GM13977 (cell line): ENCODE measurements at regions not wholly inside any gene's neighbourhood (a gene's known extent, or its start where the extent isn't known, plus 50 kb on each side); places are given as distances from the start of the nearest gene placed in this dataset.

Source experiments
- DNase-seq: peaks from one replicate; pipeline ENCODE4 v3.0.0; 2012; ENCODE audit warnings: low spot score
- in situ Hi-C: fragments of 300-500 bp; cut with MboI; formaldehyde crosslinking; loops from one replicate; pipeline ENCODE4 v1.12.0; 2022; ENCODE audit warnings: low sequenced_read_pairs, low pct_unique_long_range_greater_than_20kb, mixed read lengths, inconsistent platforms; ENCODE audit not compliant: unreplicated experiment
- TF ChIP-seq, protein P1 (sequence below): IDR thresholded peaks from 2 replicates; pipeline ENCODE4 v1.5.1; 2012; ENCODE audit warnings: mild to moderate bottlenecking, control low read depth; ENCODE audit not compliant: insufficient read depth; ENCODE audit errors: extremely low read depth, missing control alignments

- TF ChIP-seq, protein P1, sequence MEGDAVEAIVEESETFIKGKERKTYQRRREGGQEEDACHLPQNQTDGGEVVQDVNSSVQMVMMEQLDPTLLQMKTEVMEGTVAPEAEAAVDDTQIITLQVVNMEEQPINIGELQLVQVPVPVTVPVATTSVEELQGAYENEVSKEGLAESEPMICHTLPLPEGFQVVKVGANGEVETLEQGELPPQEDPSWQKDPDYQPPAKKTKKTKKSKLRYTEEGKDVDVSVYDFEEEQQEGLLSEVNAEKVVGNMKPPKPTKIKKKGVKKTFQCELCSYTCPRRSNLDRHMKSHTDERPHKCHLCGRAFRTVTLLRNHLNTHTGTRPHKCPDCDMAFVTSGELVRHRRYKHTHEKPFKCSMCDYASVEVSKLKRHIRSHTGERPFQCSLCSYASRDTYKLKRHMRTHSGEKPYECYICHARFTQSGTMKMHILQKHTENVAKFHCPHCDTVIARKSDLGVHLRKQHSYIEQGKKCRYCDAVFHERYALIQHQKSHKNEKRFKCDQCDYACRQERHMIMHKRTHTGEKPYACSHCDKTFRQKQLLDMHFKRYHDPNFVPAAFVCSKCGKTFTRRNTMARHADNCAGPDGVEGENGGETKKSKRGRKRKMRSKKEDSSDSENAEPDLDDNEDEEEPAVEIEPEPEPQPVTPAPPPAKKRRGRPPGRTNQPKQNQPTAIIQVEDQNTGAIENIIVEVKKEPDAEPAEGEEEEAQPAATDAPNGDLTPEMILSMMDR = no peak
- no peak for DNase-seq
- in situ Hi-C loops = no loop called here
Measured at GRCh38 chr10:32150532-32151101, 94.4 kb upstream of the KIF5B start.

- TF ChIP-seq, protein P1 = no peak
- in situ Hi-C loops = no loop called here
- peak; percentile 82 for DNase-seq
Measured at GRCh38 chr10:32149252-32149955, 93.2 kb upstream of the KIF5B start.

DNA sequence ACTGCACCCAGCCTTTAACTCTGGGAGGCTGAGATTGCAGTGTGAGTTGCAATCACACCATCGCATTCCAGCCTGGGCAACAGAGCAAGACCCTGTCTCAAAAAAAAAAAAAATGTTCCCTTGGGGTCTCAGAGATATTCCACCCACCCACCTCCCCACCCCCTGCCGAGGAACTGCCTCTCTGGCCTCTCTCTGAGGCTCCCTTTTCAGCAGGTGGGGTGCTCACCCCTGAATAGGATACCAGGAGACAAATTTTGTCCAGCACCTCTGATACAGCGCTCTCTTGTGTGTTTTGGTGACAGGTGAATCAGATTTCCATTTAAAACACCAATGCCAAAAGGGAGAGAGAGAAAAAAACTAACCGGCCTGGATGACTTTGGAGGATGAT is 92.6 kb upstream of the KIF5B start:
- DNase-seq = no peak
- TF ChIP-seq, protein P1 = no peak
- in situ Hi-C loops = no loop called here

GRCh38 chr10:32147730-32148129 is 91.5 kb upstream of the KIF5B start:
- TF ChIP-seq, protein P1 = no peak
- in situ Hi-C loops = no loop called here
- DNase-seq = no peak

- TF ChIP-seq, protein P1 = no peak
- in situ Hi-C loops = no loop called here
- DNase-seq = no peak
Measured at GRCh38 chr10:32146166-32146565, 89.9 kb upstream of the KIF5B start.

DNA sequence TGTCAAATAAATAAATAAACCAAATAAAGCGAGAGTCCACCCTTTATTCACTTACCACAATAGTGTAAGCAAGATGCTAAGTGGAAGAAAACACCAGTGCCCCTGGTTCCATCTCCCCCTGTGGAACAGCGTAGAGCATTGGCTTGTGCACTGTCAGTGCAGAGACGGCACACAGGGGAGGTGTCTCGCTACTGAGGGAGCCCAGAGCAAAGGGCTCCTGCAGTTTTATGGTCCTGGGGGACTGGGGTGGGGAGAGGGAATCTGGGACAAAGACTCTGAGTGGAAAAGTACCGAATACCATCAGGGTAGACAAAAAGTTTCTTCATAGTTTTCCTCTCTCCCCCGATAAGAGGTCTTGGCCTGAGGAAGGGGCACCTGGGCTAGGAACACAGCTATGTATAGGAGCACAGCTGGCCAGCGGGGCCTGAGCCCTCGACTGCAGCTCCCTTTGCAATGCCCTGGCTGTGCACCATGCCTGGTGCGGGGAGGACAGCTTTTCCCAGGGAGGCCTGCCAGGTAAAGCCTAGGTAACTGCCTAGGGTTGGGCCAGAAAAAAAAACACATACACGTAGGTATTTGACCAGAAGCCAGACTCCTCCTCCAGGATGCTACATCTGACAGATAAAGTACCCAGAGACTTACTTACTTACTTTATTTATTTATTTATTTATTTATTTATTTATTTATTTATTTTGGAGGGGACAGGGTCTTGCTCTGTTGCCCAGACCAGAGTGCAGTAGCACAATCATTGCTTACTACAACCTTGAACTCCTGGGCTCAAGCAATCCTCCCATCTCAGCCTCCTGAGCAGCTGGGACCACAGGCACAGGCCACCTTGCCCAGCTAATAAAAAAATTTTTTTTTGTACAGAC is 88.8 kb upstream of the KIF5B start:
- in situ Hi-C loops = no loop called here
- TF ChIP-seq, protein P1 = no peak
- no peak for DNase-seq
